Astrocyte of the cerebellum (primary cell): ENCODE measurements at regions not wholly inside any gene's neighbourhood (a gene's known extent, or its start where the extent isn't known, plus 50 kb on each side); places are given as distances from the start of the nearest gene placed in this dataset.
"Not testable (repeated sequence)": the region's sequence is repeated elsewhere in the genome, so short reads cannot be mapped to it uniquely, and the experiment has no call there.

Experiments
- DNase-seq: peaks from one replicate; pipeline ENCODE4 v3.0.0-alpha.2; 2011; ENCODE audit warnings: low read depth
- H3K4me3 ChIP-seq: 2 replicates; pipeline ENCODE4 v1.5.1; 2011; ENCODE audit warnings: mild to moderate bottlenecking, low read depth, low read length, moderate library complexity
- in situ Hi-C: cut with HindIII; loops from 2 replicates; pipeline ENCODE4 v1.10.0; 2017; ENCODE audit warnings: low sequenced_read_pairs

- DNase-seq, H3K4me3 ChIP-seq, in situ Hi-C loops: not testable (repeated sequence)
Measured at GRCh38 chr15:20240366-20240917, 301.2 kb downstream of the GOLGA6L6 start.

GRCh38 chr15:20239186-20239585, 302.4 kb downstream of the GOLGA6L6 start:
- in situ Hi-C loops, H3K4me3 ChIP-seq, DNase-seq: not testable (repeated sequence)

- DNase-seq, in situ Hi-C loops, H3K4me3 ChIP-seq: not testable (repeated sequence)
Measured at GRCh38 chr15:20237256-20238020, 304.2 kb downstream of the GOLGA6L6 start.

- H3K4me3 ChIP-seq, in situ Hi-C loops, DNase-seq: not testable (repeated sequence)
Measured at GRCh38 chr15:20235728-20236127, 305.9 kb downstream of the GOLGA6L6 start.

GRCh38 chr15:20234006-20234540, 307.5 kb downstream of the GOLGA6L6 start:
- in situ Hi-C loops, H3K4me3 ChIP-seq, DNase-seq: not testable (repeated sequence)

GRCh38 chr15:20232457-20232856, 309.1 kb downstream of the GOLGA6L6 start:
- DNase-seq, in situ Hi-C loops, H3K4me3 ChIP-seq: not testable (repeated sequence)

GRCh38 chr15:20230656-20231055, 310.9 kb downstream of the GOLGA6L6 start:
- H3K4me3 ChIP-seq, DNase-seq, in situ Hi-C loops: not testable (repeated sequence)

GRCh38 chr15:20228791-20229190, 312.8 kb downstream of the GOLGA6L6 start:
- DNase-seq, H3K4me3 ChIP-seq, in situ Hi-C loops: not testable (repeated sequence)

- DNase-seq, H3K4me3 ChIP-seq, in situ Hi-C loops: not testable (repeated sequence)
Measured at GRCh38 chr15:20227119-20227853, 314.3 kb downstream of the GOLGA6L6 start.

GRCh38 chr15:20226531-20226930, 315.1 kb downstream of the GOLGA6L6 start:
- H3K4me3 ChIP-seq, in situ Hi-C loops, DNase-seq: not testable (repeated sequence)

GRCh38 chr15:20221063-20221462, 320.5 kb downstream of the GOLGA6L6 start:
- DNase-seq, in situ Hi-C loops, H3K4me3 ChIP-seq: not testable (repeated sequence)

GRCh38 chr15:20219171-20219570, 322.4 kb downstream of the GOLGA6L6 start:
- H3K4me3 ChIP-seq, DNase-seq, in situ Hi-C loops: not testable (repeated sequence)

GRCh38 chr15:20215700-20216099, 325.9 kb downstream of the GOLGA6L6 start:
- DNase-seq, in situ Hi-C loops, H3K4me3 ChIP-seq: not testable (repeated sequence)

GRCh38 chr15:20214101-20214500, 327.5 kb downstream of the GOLGA6L6 start:
- in situ Hi-C loops, DNase-seq, H3K4me3 ChIP-seq: not testable (repeated sequence)

GRCh38 chr15:20211508-20211907, 330.1 kb downstream of the GOLGA6L6 start:
- H3K4me3 ChIP-seq, DNase-seq, in situ Hi-C loops: not testable (repeated sequence)

GRCh38 chr15:20209973-20210372, 331.6 kb downstream of the GOLGA6L6 start:
- in situ Hi-C loops, H3K4me3 ChIP-seq, DNase-seq: not testable (repeated sequence)

GRCh38 chr15:20207607-20208006, 334.0 kb downstream of the GOLGA6L6 start:
- H3K4me3 ChIP-seq, in situ Hi-C loops, DNase-seq: not testable (repeated sequence)
